K562 (cell line): ENCODE measurements at regions not wholly inside any gene's neighbourhood (a gene's known extent, or its start where the extent isn't known, plus 50 kb on each side); places are given as distances from the start of the nearest gene placed in this dataset.

Experiments used
- ATAC-seq: fragments of 200-7000 bp; cut with Tn5 transposase; 3 replicates; pipeline ENCODE4 v1.9.1; 2020; ENCODE audit warnings: moderate library complexity
- BruUV-seq: library from RNA; stranded (reverse); fragments of 400-500 nt; replicated peaks from 2 replicates; lab custom pipeline; 2021; lab: Mats Ljungman, UMichigan
- CTCF ChIA-PET: fragments of 300-600 bp; formaldehyde crosslinking; extraction: SDS; loops from one replicate; lab custom pipeline; 2021; ENCODE audit warnings: low intra/inter-chr PET ratio; lab: Yijun Ruan, JAX
- POLR2A ChIA-PET: fragments of 300-600, 350-650 bp; sonication (Branson Sonifier 250); formaldehyde crosslinking; extraction: SDS; loops from one replicate; lab custom pipeline; 2021; ENCODE audit warnings: antibody characterized with exemption, inconsistent platforms; lab: Yijun Ruan, JAX
- DNase-seq, 4 experiments: peaks; one replicate each; pipeline versions ENCODE4 v3.0.0 to v3.0.0-alpha.2; 2011 to 2018; ENCODE audit warnings: low spot score in 3 of 4, mixed read lengths in 3 of 4; ENCODE audit errors: extremely low read depth in 1 of 4
- FAIRE-seq: peaks from 2 replicates; lab custom pipeline; 2011; peaks lifted over from hg19 to GRCh38; lab: Jason Lieb, UNC
- H2AFZ ChIP-seq: 2 replicates; pipeline ENCODE4 v1.6.0; 2011; ENCODE audit warnings: low read depth, low read length, control low read depth, inconsistent platforms
- H3K27ac ChIP-seq: fragments of 200-600 bp; 3 replicates; pipeline ENCODE4 v1.8.0; 2011; ENCODE audit warnings: low read depth, mild to moderate bottlenecking, control low read depth, inconsistent platforms, low read length, moderate library complexity, mixed read lengths; ENCODE audit errors: extremely low read depth
- H3K27me3 ChIP-seq, 2 experiments: fragments of 300-600 bp in 1 of 2; 2 replicates in 1 of 2; 3 replicates in 1 of 2; pipeline versions ENCODE4 v1.6.0 to v1.8.0; 2011; ENCODE audit warnings: inconsistent platforms in 2 of 2, low read length in 2 of 2, mild to moderate bottlenecking in 1 of 2, mixed read lengths in 1 of 2, moderate library complexity in 1 of 2; ENCODE audit not compliant: control insufficient read depth in 2 of 2, insufficient read depth in 2 of 2
- H3K36me3 ChIP-seq: fragments of 300-600 bp; 3 replicates; pipeline ENCODE4 v1.8.0; 2011; ENCODE audit warnings: mild to moderate bottlenecking, low read length, inconsistent platforms; ENCODE audit not compliant: control insufficient read depth, insufficient read depth
- H3K4me1 ChIP-seq, 2 experiments: fragments of 200-600 bp in 1 of 2; replicated peaks in 1 of 2; 2 replicates in 1 of 2; 3 replicates in 1 of 2; pipeline versions ENCODE4 v1.5.1 to v1.8.0; 2011; ENCODE audit warnings: inconsistent platforms in 2 of 2, low read length in 2 of 2, mild to moderate bottlenecking in 1 of 2, mixed read lengths in 1 of 2, moderate library complexity in 1 of 2; ENCODE audit not compliant: control insufficient read depth in 2 of 2, insufficient read depth in 2 of 2
- H3K4me2 ChIP-seq: 2 replicates; pipeline ENCODE4 v1.6.1; 2011; ENCODE audit warnings: low read length, control low read depth, inconsistent platforms, mixed read lengths; ENCODE audit not compliant: insufficient read depth
- H3K4me3 ChIP-seq: fragments of 200-600 bp; sonication (generic), shearing (Covaris generic); 2 replicates; pipeline ENCODE4 v1.5.1; 2016; ENCODE audit warnings: control low read depth, inconsistent platforms
- H3K79me2 ChIP-seq: fragments of 200-600 bp; 3 replicates; pipeline ENCODE4 v1.8.0; 2011; ENCODE audit warnings: low read length, inconsistent platforms; ENCODE audit not compliant: control insufficient read depth, insufficient read depth
- H3K9ac ChIP-seq, 2 experiments: 2 replicates each; pipeline versions ENCODE4 v1.6.0 to v1.6.1; 2011; ENCODE audit warnings: low read depth in 2 of 2, low read length in 2 of 2, control low read depth in 1 of 2, inconsistent platforms in 1 of 2, mild to moderate bottlenecking in 1 of 2, mixed read lengths in 1 of 2; ENCODE audit not compliant: insufficient read depth in 1 of 2
- H3K9me1 ChIP-seq: one replicate; pipeline ENCODE4 v1.6.0; 2011; ENCODE audit warnings: inconsistent platforms, mild to moderate bottlenecking, low read length, moderate library complexity; ENCODE audit not compliant: control insufficient read depth, insufficient read depth
- H3K9me3 ChIP-seq: replicated peaks from 2 replicates; pipeline ENCODE4 v1.5.1; 2011; ENCODE audit warnings: low read depth, low read length, inconsistent platforms; ENCODE audit not compliant: control insufficient read depth, insufficient read depth
- H4K20me1 ChIP-seq: replicated peaks from 2 replicates; pipeline ENCODE4 v1.6.1; 2011; ENCODE audit warnings: low read length, inconsistent platforms, mixed read lengths; ENCODE audit not compliant: control insufficient read depth, insufficient read depth
- CEBPG ChIP-seq, 3 experiments: fragments of 200-800 bp in 1 of 3; sonication (Bioruptor generic) in 1 of 3; sonication (generic) in 1 of 3; formaldehyde crosslinking in 1 of 3; IDR thresholded peaks in 2 of 3; conservative IDR thresholded peaks in 1 of 3; 2 replicates each; pipeline versions ENCODE4 v1.6.1 to v1.8.0; 2016 to 2022; ENCODE audit warnings: missing compliant biosample characterization in 2 of 3, missing genetic modification characterization in 2 of 3, mild to moderate bottlenecking in 1 of 3, missing genetic modification reagents in 1 of 3
- HDGF ChIP-seq: fragments of 450-650 bp; IDR thresholded peaks from 2 replicates; pipeline ENCODE4 v1.6.1; 2016
- HMG20B ChIP-seq: fragments of 250-450 bp; sonication (Bioruptor Pico); IDR thresholded peaks from 2 replicates; pipeline ENCODE4 v1.5.0; 2021; ENCODE audit warnings: mild to moderate bottlenecking
- IFI16 ChIP-seq: fragments of 250-450 bp; sonication (Bioruptor Pico); IDR thresholded peaks from 2 replicates; pipeline ENCODE4 v2.1.2; 2022; ENCODE audit warnings: mild to moderate bottlenecking, inconsistent platforms
- KLF13 ChIP-seq: fragments of 450-650 bp; IDR thresholded peaks from 2 replicates; pipeline ENCODE4 v1.6.1; 2016; ENCODE audit warnings: missing genetic modification characterization, low read depth, mild to moderate bottlenecking, missing compliant biosample characterization, moderate library complexity, borderline replicate concordance
- NBN ChIP-seq: fragments of 450-650 bp; IDR thresholded peaks from 2 replicates; pipeline ENCODE4 v1.6.1; 2016; ENCODE audit warnings: low read depth, mild to moderate bottlenecking
- RBM39 ChIP-seq: fragments of 200-400 bp; formaldehyde crosslinking; optimal IDR thresholded peaks from 2 replicates; pipeline ENCODE3; 2018; ENCODE audit warnings: low read depth, low read length
- SUPT5H ChIP-seq: fragments of 450-650 bp; IDR thresholded peaks from 2 replicates; pipeline ENCODE4 v1.6.1; 2016
- ZNF79 ChIP-seq: fragments of 250-450 bp; sonication (Bioruptor Pico); IDR thresholded peaks from 2 replicates; pipeline ENCODE4 v1.4.0; 2020; ENCODE audit warnings: low read depth, mild to moderate bottlenecking, moderate library complexity
- WGBS: fragments of 100-300 bp; shearing (Covaris generic); methylation state at CpG from one replicate; pipeline ENCODE4 v1.1.6; 2016; ENCODE audit warnings: low coverage, mixed read lengths; ENCODE audit not compliant: insufficient coverage; ENCODE audit errors: missing lambda C conversion rate; 5-methylcytosine and 5-hydroxymethylcytosine counted together
- in situ Hi-C: fragments of 300-500 bp; cut with MboI; formaldehyde crosslinking; loops from 4 replicates; pipeline ENCODE4 v1.15.0; 2018; ENCODE audit warnings: inconsistent platforms, mixed read lengths
- intact Hi-C: fragments of 100-400 bp; cut with micrococcal nuclease; formaldehyde crosslinking; loops from 2 replicates; pipeline ENCODE4 v1.14.2; 2022
- TF ChIP-seq, protein P1 (sequence below): fragments of 150-350 bp; conservative IDR thresholded peaks from 2 replicates; pipeline ENCODE4 v1.6.1; 2014; ENCODE audit warnings: low read length

DNA sequence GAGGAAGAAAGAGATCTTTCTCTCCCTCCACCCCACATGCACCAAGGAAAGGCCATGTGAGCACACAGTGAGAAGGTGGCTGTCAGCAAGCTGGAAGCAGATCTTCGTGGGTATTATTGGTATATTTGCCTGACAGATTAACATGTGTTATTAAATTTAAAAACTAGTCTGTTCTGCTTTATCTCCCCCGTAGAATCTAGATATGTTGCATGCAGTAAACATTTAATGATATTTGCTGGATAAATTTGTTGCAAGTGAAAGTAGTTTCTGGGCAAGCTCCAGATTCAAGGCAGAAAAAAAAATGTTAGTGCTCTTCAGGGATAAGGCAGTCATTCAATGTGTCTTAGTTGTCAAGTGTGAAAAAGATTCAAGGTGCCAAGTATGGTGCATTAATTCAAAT is 215.0 kb upstream of the TAS2R1 start:
- 0 out of 2 replicates have a peak, but pooled peaks cover 1% of the 10 kb centered on the region for H3K9me3 ChIP-seq
- CTCF ChIA-PET, result no interaction called here
- intact Hi-C loops (no loop called here), in situ Hi-C loops (no loop called here)
- FAIRE-seq, result no peak
- H3K27ac ChIP-seq, result no peak overlapping the region
- H3K9ac ChIP-seq, result no peak overlapping the region
- WGBS, result 0% methylated on average over 2 of the region's 2 CpGs
- ATAC-seq, result no peak
- no peaks in the 10 kb centered on the region for H3K27me3 ChIP-seq
- no peak overlapping the region for H3K4me3 ChIP-seq
- no peaks in the 10 kb centered on the region for H3K4me1 ChIP-seq
- no peaks in the 10 kb centered on the region for H3K36me3 ChIP-seq
- H2AFZ ChIP-seq, result no peak overlapping the region
- BruUV-seq, result no TSS peak
- TF ChIP-seq KLF13 (tag) (no peak), HDGF (no peak), CEBPG (CRISPR knock-in tag; IDR thresholded peaks at IDR 0.05) (no peak), CEBPG (tag; conservative IDR thresholded peaks at IDR 0.05 in 1 of 2, IDR thresholded peaks at IDR 0.05 in 1 of 2) (no peak), ZNF79 (no peak), NBN (no peak), HMG20B (CRISPR knock-in tag) (no peak), SUPT5H (no peak), IFI16 (CRISPR knock-in tag) (no peak), RBM39 (no peak)
- TF ChIP-seq, protein P1, sequence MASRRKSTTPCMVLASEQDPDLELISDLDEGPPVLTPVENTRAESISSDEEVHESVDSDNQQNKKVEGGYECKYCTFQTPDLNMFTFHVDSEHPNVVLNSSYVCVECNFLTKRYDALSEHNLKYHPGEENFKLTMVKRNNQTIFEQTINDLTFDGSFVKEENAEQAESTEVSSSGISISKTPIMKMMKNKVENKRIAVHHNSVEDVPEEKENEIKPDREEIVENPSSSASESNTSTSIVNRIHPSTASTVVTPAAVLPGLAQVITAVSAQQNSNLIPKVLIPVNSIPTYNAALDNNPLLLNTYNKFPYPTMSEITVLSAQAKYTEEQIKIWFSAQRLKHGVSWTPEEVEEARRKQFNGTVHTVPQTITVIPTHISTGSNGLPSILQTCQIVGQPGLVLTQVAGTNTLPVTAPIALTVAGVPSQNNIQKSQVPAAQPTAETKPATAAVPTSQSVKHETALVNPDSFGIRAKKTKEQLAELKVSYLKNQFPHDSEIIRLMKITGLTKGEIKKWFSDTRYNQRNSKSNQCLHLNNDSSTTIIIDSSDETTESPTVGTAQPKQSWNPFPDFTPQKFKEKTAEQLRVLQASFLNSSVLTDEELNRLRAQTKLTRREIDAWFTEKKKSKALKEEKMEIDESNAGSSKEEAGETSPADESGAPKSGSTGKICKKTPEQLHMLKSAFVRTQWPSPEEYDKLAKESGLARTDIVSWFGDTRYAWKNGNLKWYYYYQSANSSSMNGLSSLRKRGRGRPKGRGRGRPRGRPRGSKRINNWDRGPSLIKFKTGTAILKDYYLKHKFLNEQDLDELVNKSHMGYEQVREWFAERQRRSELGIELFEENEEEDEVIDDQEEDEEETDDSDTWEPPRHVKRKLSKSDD, result no peak
- no peak for DNase-seq
- POLR2A ChIA-PET, result no interaction called here
- H3K4me2 ChIP-seq, result no peak overlapping the region
- H4K20me1 ChIP-seq, result no peaks in the 10 kb centered on the region
- H3K9me1 ChIP-seq, result no peaks in the 10 kb centered on the region
- no peaks in the 10 kb centered on the region for H3K79me2 ChIP-seq
